NCI-H748 treated with DMSO at 0.1 percent for 48 hours (cell line): ENCODE measurements at regions not wholly inside any gene's neighbourhood (a gene's known extent, or its start where the extent isn't known, plus 50 kb on each side); places are given as distances from the start of the nearest gene placed in this dataset.

Experiments
- DNase-seq: peaks from one replicate; lab custom pipeline; 2025; lab: John Stamatoyannopoulos, UW

DNA sequence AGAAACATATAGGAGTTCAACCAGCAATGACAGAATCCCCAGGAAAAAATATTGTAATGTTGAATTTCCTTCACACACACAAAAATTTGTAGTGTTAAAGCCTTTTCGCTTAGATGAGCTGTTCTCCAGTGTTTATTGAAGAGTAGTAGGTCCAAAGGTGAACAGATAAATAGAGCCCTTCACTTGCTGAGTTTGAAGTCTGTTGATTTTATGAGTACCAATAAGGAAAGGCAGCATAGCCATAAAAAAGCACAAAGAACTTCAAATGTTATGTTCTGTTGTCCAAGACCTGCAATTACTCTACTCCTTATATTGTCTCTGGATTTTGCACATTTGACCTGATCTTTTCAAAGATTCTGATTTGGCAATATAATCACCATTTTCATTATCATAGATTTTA is 362.7 kb upstream of the B3GALT2 start:
- no peak for DNase-seq

DNA sequence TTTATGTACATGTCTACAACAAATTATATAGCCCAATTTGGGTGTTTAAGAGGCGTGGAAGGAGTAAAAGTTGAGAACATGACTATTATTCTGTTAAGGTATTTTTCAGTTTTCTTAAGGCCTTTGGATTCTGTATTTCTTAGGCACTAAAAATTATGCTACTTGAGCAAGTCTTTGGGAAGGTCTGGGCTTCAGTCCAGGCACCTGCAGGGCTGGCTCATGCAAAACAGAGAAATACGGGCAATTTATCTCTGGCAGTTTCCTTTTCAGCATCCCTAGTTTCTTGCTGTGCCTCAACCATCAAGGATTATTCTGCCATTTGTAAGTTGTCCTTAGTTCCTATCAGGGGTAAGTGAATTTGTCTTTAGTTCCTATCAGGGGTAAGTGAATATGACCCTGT is 358.8 kb upstream of the B3GALT2 start:
- DNase-seq, result no peak

- DNase-seq, result no peak
Observed at GRCh38 chr1:193543259-193543658, 356.8 kb upstream of the B3GALT2 start.

DNA sequence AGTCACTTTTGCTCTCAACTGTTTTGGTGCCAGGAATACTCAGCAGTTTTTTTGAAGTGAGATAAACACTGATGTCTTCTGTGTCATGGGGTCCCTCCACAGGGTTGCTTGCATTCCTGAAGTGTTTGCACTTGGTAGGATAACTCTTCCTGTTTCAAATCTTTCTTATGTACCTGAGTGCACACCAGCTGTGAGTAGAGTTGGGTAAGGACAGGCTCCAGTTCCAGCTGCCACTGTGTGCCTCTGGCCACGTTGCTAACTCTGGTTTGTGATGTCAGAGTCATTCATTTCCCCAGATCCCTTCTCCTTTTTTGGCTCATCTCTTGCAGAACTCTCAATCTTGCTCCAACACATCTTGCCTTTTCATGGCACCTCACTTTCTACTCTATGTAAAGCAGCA is 356.3 kb upstream of the B3GALT2 start:
- no peak for DNase-seq

DNA sequence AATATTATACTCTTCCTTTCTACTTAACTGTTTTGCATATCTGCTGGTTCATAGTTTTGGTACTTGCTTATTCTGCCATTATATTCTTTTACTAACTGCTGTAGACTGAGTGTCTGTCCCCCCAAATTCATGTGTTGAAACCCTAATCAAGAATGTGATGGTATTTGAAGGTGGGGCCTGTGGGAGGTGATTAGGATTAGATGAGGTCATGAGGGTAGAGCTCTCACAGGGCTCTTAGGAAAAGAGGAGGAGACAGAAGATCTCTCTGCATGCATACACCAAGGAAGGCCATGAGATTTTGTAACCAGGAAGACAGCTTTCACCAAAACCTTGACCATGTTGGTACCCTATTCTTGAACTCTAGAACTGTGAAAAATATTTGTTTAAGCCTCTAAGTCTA is 354.1 kb upstream of the B3GALT2 start:
- no peak for DNase-seq

- no peak for DNase-seq
Observed at GRCh38 chr1:193539731-193540459, 353.5 kb upstream of the B3GALT2 start.

GRCh38 chr1:193538680-193539079 is 352.3 kb upstream of the B3GALT2 start:
- DNase-seq, result no peak

- DNase-seq, result no peak
Observed at GRCh38 chr1:193538003-193538354, 351.6 kb upstream of the B3GALT2 start.

DNA sequence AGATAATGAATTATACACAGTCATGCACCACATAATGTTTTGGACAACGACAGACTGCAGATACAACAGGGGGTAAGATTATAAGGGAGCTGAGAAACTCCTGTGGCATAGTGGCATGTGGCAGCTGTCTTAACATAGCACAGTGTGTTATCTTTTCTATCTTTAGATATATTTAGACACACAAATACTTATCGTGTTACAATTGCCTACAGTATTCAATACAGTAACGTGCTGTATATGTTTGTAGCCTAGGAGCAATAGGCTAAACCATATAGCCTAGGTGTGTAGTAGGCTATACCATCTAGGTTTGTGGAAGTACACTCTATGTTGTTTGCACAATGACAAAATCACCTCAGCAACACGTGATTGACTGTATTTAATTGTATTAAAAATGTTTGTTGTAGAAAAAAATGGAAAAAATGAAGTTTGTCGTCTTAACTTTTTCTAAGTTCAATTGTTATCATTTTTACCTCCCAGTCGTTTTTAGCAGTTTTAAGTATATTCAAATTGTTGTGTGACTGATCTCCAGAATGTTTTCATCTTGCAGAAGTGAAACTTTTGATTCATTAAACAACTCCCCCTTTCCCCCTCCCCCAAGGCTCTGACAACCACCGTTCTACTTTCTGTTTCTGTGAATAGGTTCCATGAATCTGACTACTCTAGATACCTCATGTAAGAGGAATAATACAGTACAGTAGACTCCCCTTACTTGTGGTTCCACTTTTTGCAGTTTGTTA is 351.0 kb upstream of the B3GALT2 start:
- DNase-seq, result no peak

DNA sequence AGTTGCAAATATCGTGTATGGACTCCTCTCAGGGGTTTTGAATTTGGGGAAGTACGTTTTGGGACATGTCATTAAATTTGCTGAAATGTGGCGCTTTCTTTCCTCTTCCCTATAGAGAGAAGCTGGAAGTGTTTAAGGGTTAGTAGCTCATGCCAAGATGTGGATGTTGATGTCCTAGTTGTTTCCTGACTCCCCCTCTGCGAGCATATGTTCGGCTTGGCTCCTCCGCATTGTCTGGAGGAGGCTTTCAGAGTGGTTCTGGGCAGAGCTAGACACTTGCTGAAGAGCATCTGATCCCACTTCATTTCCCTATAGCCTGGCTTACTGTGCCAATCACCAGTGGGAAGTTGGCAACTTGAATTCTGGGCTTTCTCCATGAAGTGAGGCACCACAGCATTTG is 347.4 kb upstream of the B3GALT2 start:
- no peak for DNase-seq

DNA sequence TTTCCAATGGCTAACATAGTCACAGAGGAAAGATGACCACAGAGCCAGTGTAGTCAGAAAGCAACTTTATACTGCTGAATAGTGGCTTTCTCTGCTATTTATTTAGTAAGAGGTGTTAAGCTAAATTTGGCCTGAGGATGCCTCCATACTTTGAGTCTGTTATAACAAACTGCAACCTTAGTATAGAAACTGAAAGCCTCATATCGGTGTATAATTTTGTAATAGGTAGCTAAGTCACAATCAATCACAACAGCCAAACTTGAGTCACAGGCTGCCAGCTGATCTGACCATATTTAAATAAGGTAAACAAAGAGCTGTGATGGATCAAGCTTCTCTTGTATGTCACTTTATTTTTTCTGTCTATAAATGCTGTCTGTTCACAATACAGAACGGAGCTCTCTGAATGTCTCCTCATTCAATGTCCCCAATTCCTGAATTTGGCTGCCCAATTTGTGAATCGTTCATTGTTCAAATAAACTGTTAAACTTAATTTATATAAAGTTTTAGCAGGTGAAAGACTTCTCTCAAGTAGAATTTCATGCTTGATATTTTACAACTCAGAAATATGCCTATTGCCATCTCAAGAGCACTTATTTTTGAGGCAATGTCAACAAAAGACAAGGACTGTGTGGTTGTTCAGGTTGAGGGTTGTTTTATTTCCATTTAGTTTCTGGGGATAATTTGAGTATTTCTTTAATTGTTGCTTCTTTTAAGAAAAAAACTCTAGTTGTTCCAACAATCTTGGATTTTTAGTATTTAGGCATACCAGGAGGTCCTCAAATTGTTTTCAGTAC is 339.7 kb upstream of the B3GALT2 start:
- DNase-seq, result no peak

- DNase-seq, result no peak
Observed at GRCh38 chr1:193525411-193525810, 339.0 kb upstream of the B3GALT2 start.

DNA sequence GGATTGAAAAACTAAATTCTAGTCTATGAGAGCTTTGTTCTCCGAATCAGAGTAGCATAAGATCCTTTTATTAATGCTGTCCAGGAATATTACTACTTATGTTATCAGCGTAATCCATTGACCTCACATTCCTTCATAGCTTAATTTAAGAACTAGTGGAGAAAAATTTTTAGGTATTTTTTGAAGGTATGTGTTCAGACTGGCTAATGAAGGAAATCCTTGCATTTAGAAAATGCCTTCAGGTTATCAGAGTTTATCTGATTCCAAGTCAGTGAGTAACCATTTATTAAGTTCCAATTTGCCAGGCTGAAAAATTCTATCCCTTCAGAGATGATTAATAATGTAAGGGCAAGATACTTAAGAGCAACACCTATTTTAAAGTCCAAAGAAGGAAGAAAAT is 338.2 kb upstream of the B3GALT2 start:
- DNase-seq, result no peak

GRCh38 chr1:193524021-193524420 is 337.6 kb upstream of the B3GALT2 start:
- no peak for DNase-seq

- DNase-seq, result no peak
Observed at GRCh38 chr1:193520472-193520871, 334.1 kb upstream of the B3GALT2 start.

- no peak for DNase-seq
Observed at GRCh38 chr1:193519922-193520321, 333.5 kb upstream of the B3GALT2 start.

- DNase-seq, result no peak
Observed at GRCh38 chr1:193516755-193517388, 330.5 kb upstream of the B3GALT2 start.

DNA sequence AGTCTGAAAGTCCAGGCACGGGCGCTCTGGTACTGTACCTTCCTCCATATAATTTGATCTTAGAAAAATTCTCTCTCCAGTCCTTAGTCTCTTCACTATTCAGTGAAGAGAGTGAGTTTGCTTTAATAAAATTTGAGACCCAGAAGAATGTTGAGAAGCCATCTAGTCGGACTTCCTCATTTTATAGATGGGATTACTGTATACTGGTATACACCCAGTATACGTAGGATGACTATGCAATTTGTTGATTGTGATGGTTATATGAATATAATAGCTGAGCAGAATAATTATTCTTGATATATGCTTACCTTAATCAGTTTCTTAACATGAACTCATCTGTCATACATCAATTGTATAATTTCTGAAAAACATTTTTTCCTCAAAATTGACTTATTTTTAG is 328.0 kb upstream of the B3GALT2 start:
- no peak for DNase-seq

DNA sequence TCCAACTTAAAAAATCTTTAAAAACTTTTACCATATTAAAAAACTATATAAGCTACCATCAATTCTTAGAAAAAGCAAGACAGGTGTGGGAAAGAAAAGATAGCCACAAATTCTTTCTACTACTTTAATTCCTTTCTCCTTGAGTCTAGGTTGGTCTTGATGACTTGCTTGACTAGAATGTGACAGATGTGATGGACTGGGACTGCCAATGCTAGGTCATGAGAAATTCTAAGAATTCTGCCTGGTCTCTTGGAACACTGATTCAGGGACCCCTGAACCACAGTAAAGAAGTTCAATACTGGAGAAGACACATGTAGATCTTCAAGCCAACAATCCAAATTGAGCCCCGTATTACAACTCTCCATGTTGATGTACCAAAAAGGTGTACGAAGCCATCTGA is 326.6 kb upstream of the B3GALT2 start:
- no peak for DNase-seq

- DNase-seq, result no peak
Observed at GRCh38 chr1:193504920-193505319, 318.5 kb upstream of the B3GALT2 start.

- DNase-seq, result no peak
Observed at GRCh38 chr1:193498088-193498655, 311.8 kb upstream of the B3GALT2 start.

DNA sequence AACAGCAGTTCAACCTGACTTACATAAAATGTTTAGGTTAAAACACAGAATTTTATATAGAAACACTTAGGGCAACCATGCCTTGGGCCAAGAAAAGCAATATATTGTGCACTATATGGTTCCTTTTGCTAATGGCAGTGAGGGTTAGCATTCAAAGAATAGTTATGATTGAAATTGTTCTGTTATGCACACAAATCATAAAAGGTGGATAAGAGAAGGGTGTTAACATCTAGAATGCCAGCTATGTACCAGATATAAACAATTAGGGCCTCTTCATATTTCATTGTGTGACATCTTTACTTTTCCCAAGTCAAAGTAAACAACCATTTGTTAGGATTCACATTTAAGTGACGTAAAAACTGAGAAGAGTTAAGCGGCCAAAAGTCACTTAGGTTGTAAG is 308.0 kb upstream of the B3GALT2 start:
- DNase-seq, result peak; percentile 49
